ENCODE measurements at regions not wholly inside any gene's neighbourhood (a gene's known extent, or its start where the extent isn't known, plus 50 kb on each side); places are given as distances from the start of the nearest gene placed in this dataset.

DNA sequence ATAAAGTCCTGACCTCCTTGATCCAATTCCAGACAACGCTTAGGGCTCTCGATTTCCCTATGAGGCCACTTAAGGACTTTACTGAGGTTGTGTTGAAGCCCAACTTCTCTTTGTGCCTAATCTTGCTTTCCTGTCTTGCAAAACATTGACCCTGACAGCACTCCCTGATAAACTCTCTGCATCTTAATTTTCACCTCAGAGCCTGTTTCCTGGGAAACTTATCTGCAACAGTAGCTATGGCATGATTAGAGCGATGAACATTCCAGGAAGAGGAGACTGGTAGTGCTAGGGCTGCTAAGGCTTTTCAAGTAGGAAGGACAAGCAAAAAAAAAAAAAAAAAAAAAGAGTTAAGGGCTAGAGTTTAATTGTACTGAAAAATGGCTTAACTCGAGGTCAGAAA, 118.9 kb downstream of the RGS21 start:
- no peak overlapping the region for H3K4me3 ChIP-seq (ENCODE audit: control extremely low read depth in 1 of 5, extremely low read depth in 1 of 5, insufficient read depth in 1 of 5, low read depth in 2 of 5, low read length in 4 of 5)
- H2AFZ ChIP-seq (ENCODE audit: insufficient read depth, low read depth, low read length, poor library complexity, severe bottlenecking) = no peak overlapping the region
- H3K4me3 Mint-ChIP-seq = no peak overlapping the region
- H3K9me3 Mint-ChIP-seq (ENCODE audit: insufficient read depth) = no peaks in the 10 kb centered on the region
- 100% methylated on average over 3 of the region's 4 CpGs for WGBS (ENCODE audit: insufficient coverage)
- H3K9me3 ChIP-seq (ENCODE audit: control extremely low read depth in 1 of 3, control insufficient read depth in 2 of 3, insufficient read depth in 1 of 3, low read length in 2 of 3) = peaks cover 0 to 7% (median 4%) of the 10 kb centered on the region in 3 donors
- ATAC-seq (ENCODE audit: low read depth) (no peak), DNase-seq (no peak)
- H3K27ac ChIP-seq (ENCODE audit: low read length in 2 of 2) = no peak overlapping the region
- ChIA-PET CTCF (interaction anchor here (0.6 kb wide), 1 partner anchor 1786 kb away, joined by 3 read pairs; no protein-coding TSS in a partner anchor), POLR2A (no interaction called here)
- H3K27me3 ChIP-seq (replicated peaks in 1 of 4; ENCODE audit: control extremely low read depth in 1 of 4, control insufficient read depth in 3 of 4, insufficient read depth in 4 of 4, low read length in 3 of 4) = no peaks in the 10 kb centered on the region
- no peak for TF ChIP-seq CTCF (IDR thresholded peaks at IDR 0.05)
- no peak for TF ChIP-seq EZH2 (IDR thresholded peaks at IDR 0.05; ENCODE audit: borderline replicate concordance, insufficient read depth, low read depth, low read length, poor library complexity, severe bottlenecking)
- no peaks in the 10 kb centered on the region for H3K79me2 ChIP-seq (ENCODE audit: control insufficient read depth, insufficient read depth, low read length)
- no peaks in the 10 kb centered on the region for H3K27me3 Mint-ChIP-seq
- H3K4me1 ChIP-seq (ENCODE audit: control insufficient read depth in 2 of 2, insufficient read depth in 2 of 2, low read length in 2 of 2) = no peaks in the 10 kb centered on the region
- intact Hi-C loops (cut with micrococcal nuclease) = no loop called here
- H4K20me1 ChIP-seq (ENCODE audit: control insufficient read depth, insufficient read depth, low read length, poor library complexity, severe bottlenecking) = no peaks in the 10 kb centered on the region
- H3K4me2 ChIP-seq (replicated peaks; ENCODE audit: low read depth, low read length, poor library complexity, severe bottlenecking) = no peak overlapping the region
- H3K27ac Mint-ChIP-seq = no peak overlapping the region
- H3K4me1 Mint-ChIP-seq = no peaks in the 10 kb centered on the region
- no peaks in the 10 kb centered on the region for H3K36me3 ChIP-seq (replicated peaks in 1 of 2; ENCODE audit: control extremely low read depth in 1 of 2, control insufficient read depth in 1 of 2, extremely low read depth in 1 of 2, insufficient read depth in 2 of 2, low read length in 1 of 2)
- H3K9ac ChIP-seq (ENCODE audit: low read length) = no peak overlapping the region

- WGBS (ENCODE audit: insufficient coverage) = no CpG with 5 or more reads among the region's 8 CpGs
- Histone ChIP-seq H3K27ac (ENCODE audit: low read length in 2 of 2) (no peak overlapping the region), H3K4me2 (replicated peaks; ENCODE audit: low read depth, low read length, poor library complexity, severe bottlenecking) (no peak overlapping the region), H3K4me3 (ENCODE audit: control extremely low read depth in 1 of 5, extremely low read depth in 1 of 5, insufficient read depth in 1 of 5, low read depth in 2 of 5, low read length in 4 of 5) (no peak overlapping the region), H2AFZ (ENCODE audit: insufficient read depth, low read depth, low read length, poor library complexity, severe bottlenecking) (no peak overlapping the region), H3K9me3 (ENCODE audit: control extremely low read depth in 1 of 3, control insufficient read depth in 2 of 3, insufficient read depth in 1 of 3, low read length in 2 of 3) (no peaks in the 10 kb centered on the region), H4K20me1 (ENCODE audit: control insufficient read depth, insufficient read depth, low read length, poor library complexity, severe bottlenecking) (no peaks in the 10 kb centered on the region), H3K79me2 (ENCODE audit: control insufficient read depth, insufficient read depth, low read length) (no peaks in the 10 kb centered on the region), H3K4me1 (ENCODE audit: control insufficient read depth in 2 of 2, insufficient read depth in 2 of 2, low read length in 2 of 2) (no peaks in the 10 kb centered on the region), H3K27me3 (replicated peaks in 1 of 4; ENCODE audit: control extremely low read depth in 1 of 4, control insufficient read depth in 3 of 4, insufficient read depth in 4 of 4, low read length in 3 of 4) (no peaks in the 10 kb centered on the region), H3K9ac (ENCODE audit: low read length) (no peak overlapping the region), H3K36me3 (replicated peaks in 1 of 2; ENCODE audit: control extremely low read depth in 1 of 2, control insufficient read depth in 1 of 2, extremely low read depth in 1 of 2, insufficient read depth in 2 of 2, low read length in 1 of 2) (no peaks in the 10 kb centered on the region)
- CTCF ChIA-PET = interaction anchor here (0.8 kb wide), 1 partner anchor 10 kb away, joined by 3 read pairs; no protein-coding TSS in a partner anchor
- Mint-ChIP-seq H3K9me3 (ENCODE audit: insufficient read depth) (no peaks in the 10 kb centered on the region), H3K4me3 (no peak overlapping the region), H3K4me1 (no peaks in the 10 kb centered on the region), H3K27me3 (peaks cover 5% of the 10 kb centered on the region), H3K27ac (no peak overlapping the region)
- TF ChIP-seq EZH2 (IDR thresholded peaks at IDR 0.05; ENCODE audit: borderline replicate concordance, insufficient read depth, low read depth, low read length, poor library complexity, severe bottlenecking) = no peak
- no peak for TF ChIP-seq CTCF (IDR thresholded peaks at IDR 0.05)
- no peak for DNase-seq
- intact Hi-C loops (cut with micrococcal nuclease) = no loop called here
- no peak for ATAC-seq (ENCODE audit: low read depth)
- POLR2A ChIA-PET = no interaction called here
Observed at GRCh38 chr1:192436441-192437078, 119.8 kb downstream of the RGS21 start.

All from B cell (primary cell).